ENCODE measurements at regions not wholly inside any gene's neighbourhood (a gene's known extent, or its start where the extent isn't known, plus 50 kb on each side); places are given as distances from the start of the nearest gene placed in this dataset.

- H3K4me3 ChIP-seq (ENCODE audit: low read depth, low read length): no peak overlapping the region
- no peak for TF ChIP-seq CTCF (IDR thresholded peaks at IDR 0.05; ENCODE audit: insufficient read depth, low read depth, low read length, missing control alignments)
- DNase-seq (ENCODE audit: low read depth): peak; percentile 9
These were observed 61.6 kb upstream of the MTMR8 start for GRCh38 chrX:64456828-64457227.

- DNase-seq (ENCODE audit: low read depth): peak; percentile 14
- no peak for TF ChIP-seq CTCF (IDR thresholded peaks at IDR 0.05; ENCODE audit: insufficient read depth, low read depth, low read length, missing control alignments)
- H3K4me3 ChIP-seq (ENCODE audit: low read depth, low read length): no peak overlapping the region
These were observed 52.0 kb upstream of the MTMR8 start for GRCh38 chrX:64447207-64447606.
